SK-N-SH (cell line): ENCODE measurements at regions not wholly inside any gene's neighbourhood (a gene's known extent, or its start where the extent isn't known, plus 50 kb on each side); places are given as distances from the start of the nearest gene placed in this dataset.

ENCODE experiments used
- CTCF ChIA-PET: fragments of 300-600, 350-600 bp; formaldehyde crosslinking; extraction: SDS; loops from one replicate; lab custom pipeline; 2021; lab: Yijun Ruan, JAX
- POLR2A ChIA-PET: fragments of 350-600 bp; sonication (Branson Sonifier 250); formaldehyde crosslinking; extraction: SDS; loops from one replicate; lab custom pipeline; 2020; ENCODE audit warnings: antibody characterized with exemption, inconsistent platforms; lab: Yijun Ruan, JAX
- DNase-seq: peaks from one replicate; pipeline ENCODE4 v3.0.0; 2012
- H2AFZ ChIP-seq: fragments of 200-600 bp; sonication (generic); 2 replicates; pipeline ENCODE4 v1.8.1; 2016; ENCODE audit warnings: antibody characterized with exemption, mild to moderate bottlenecking, low read depth
- H3F3A ChIP-seq: fragments of 200-600 bp; sonication (generic); replicated peaks from 2 replicates; pipeline ENCODE3; 2016; ENCODE audit warnings: antibody characterized with exemption, mild to moderate bottlenecking; ENCODE audit not compliant: insufficient read depth
- H3K27ac ChIP-seq, 2 experiments: fragments of 200-500 bp in 1 of 2; fragments of 200-600 bp in 1 of 2; sonication (Bioruptor generic) in 1 of 2; sonication (generic), shearing (Covaris generic) in 1 of 2; 2 replicates each; pipeline versions ENCODE4 v1.5.1 to v1.6.1; 2014 to 2016; ENCODE audit warnings: low read depth in 2 of 2, inconsistent platforms in 1 of 2, low read length in 1 of 2, mild to moderate bottlenecking in 1 of 2, mixed read lengths in 1 of 2
- H3K27me3 ChIP-seq: fragments of 200-600 bp; sonication (generic), shearing (Covaris generic); 2 replicates; pipeline ENCODE4 v1.6.1; 2016; ENCODE audit warnings: mixed run types; ENCODE audit not compliant: insufficient read depth
- H3K36me3 ChIP-seq, 2 experiments: fragments of 200-500 bp in 1 of 2; fragments of 200-600 bp in 1 of 2; sonication (Bioruptor generic) in 1 of 2; sonication (generic) in 1 of 2; replicated peaks in 1 of 2; 2 replicates each; pipeline versions ENCODE3 to v1.5.1; 2014 to 2016; ENCODE audit warnings: low read length in 1 of 2, mild to moderate bottlenecking in 1 of 2; ENCODE audit not compliant: insufficient read depth in 2 of 2, control insufficient read depth in 1 of 2
- H3K4me1 ChIP-seq, 2 experiments: fragments of 200-500 bp in 1 of 2; fragments of 200-600 bp in 1 of 2; sonication (Bioruptor generic) in 1 of 2; sonication (generic), shearing (Covaris generic) in 1 of 2; 2 replicates each; pipeline versions ENCODE4 v1.5.1 to v1.6.1; 2014 to 2016; ENCODE audit warnings: low read depth in 1 of 2, low read length in 1 of 2, mixed run types in 1 of 2; ENCODE audit not compliant: insufficient read depth in 2 of 2, control insufficient read depth in 1 of 2
- H3K4me2 ChIP-seq: fragments of 200-600 bp; sonication (generic), shearing (Covaris generic); 2 replicates; pipeline ENCODE4 v1.6.1; 2017; ENCODE audit warnings: mixed run types
- H3K4me3 ChIP-seq, 2 experiments: fragments of 200-500 bp in 1 of 2; fragments of 200-600 bp in 1 of 2; sonication (Bioruptor generic) in 1 of 2; sonication (generic), shearing (Covaris generic) in 1 of 2; 2 replicates each; pipeline versions ENCODE4 v1.5.1 to v1.8.1; 2014 to 2016; ENCODE audit warnings: low read depth in 2 of 2, inconsistent platforms in 1 of 2, low read length in 1 of 2, mild to moderate bottlenecking in 1 of 2, mixed read lengths in 1 of 2, moderate library complexity in 1 of 2
- H3K79me2 ChIP-seq: fragments of 200-600 bp; sonication (generic); 2 replicates; pipeline ENCODE4 v1.8.1; 2017; ENCODE audit warnings: mild to moderate bottlenecking; ENCODE audit not compliant: insufficient read depth
- H3K9ac ChIP-seq: fragments of 200-600 bp; sonication (generic); 2 replicates; pipeline ENCODE4 v1.6.1; 2017; ENCODE audit warnings: mixed run types
- H3K9me2 ChIP-seq: fragments of 200-600 bp; sonication (generic); 2 replicates; pipeline ENCODE4 v1.6.1; 2017; ENCODE audit warnings: mixed run types
- H3K9me3 ChIP-seq: fragments of 200-600 bp; sonication (generic); 2 replicates; pipeline ENCODE4 v1.6.1; 2017; ENCODE audit warnings: mixed run types, mild to moderate bottlenecking, moderate library complexity
- H4K20me1 ChIP-seq: fragments of 200-600 bp; sonication (generic); 2 replicates; pipeline ENCODE4 v1.6.1; 2017; ENCODE audit warnings: mild to moderate bottlenecking, mixed run types; ENCODE audit not compliant: insufficient read depth
- ELF1 ChIP-seq: IDR thresholded peaks from 2 replicates; pipeline ENCODE4 v1.4.0; 2012
- EP300 ChIP-seq, 2 experiments: IDR thresholded peaks; 2 replicates each; pipeline versions ENCODE4 v1.4.0 to v1.6.1; 2012; ENCODE audit warnings: borderline replicate concordance in 1 of 2, low read depth in 1 of 2, low read length in 1 of 2
- EZH2phosphoT487 ChIP-seq: fragments of 200-600 bp; sonication (generic); IDR thresholded peaks from 2 replicates; pipeline ENCODE4 v1.6.1; 2017; ENCODE audit warnings: low read depth, mixed run types, mild to moderate bottlenecking, antibody characterized with exemption, moderate library complexity, borderline replicate concordance
- FOXJ3 ChIP-seq: sonication (generic); formaldehyde crosslinking; IDR thresholded peaks from 2 replicates; pipeline ENCODE4 v1.5.1; 2020; ENCODE audit warnings: mild to moderate bottlenecking, missing genetic modification reagents
- FOXM1 ChIP-seq: IDR thresholded peaks from 2 replicates; pipeline ENCODE4 v1.4.0; 2012; ENCODE audit warnings: low read depth, mild to moderate bottlenecking
- GABPA ChIP-seq: IDR thresholded peaks from 2 replicates; pipeline ENCODE4 v1.4.0; 2012; ENCODE audit warnings: low read depth, mild to moderate bottlenecking
- GATA2 ChIP-seq: sonication (generic); formaldehyde crosslinking; IDR thresholded peaks from 2 replicates; pipeline ENCODE4 v1.5.0; 2020; ENCODE audit warnings: mild to moderate bottlenecking, missing genetic modification reagents
- MXI1 ChIP-seq: IDR thresholded peaks from 2 replicates; pipeline ENCODE4 v1.6.1; 2012; ENCODE audit warnings: mild to moderate bottlenecking, low read depth, low read length, improper control_type of control experiment
- NFIC ChIP-seq: IDR thresholded peaks from 2 replicates; pipeline ENCODE4 v1.4.0; 2012; ENCODE audit warnings: borderline replicate concordance
- POLR2AphosphoS5 ChIP-seq: IDR thresholded peaks from 2 replicates; pipeline ENCODE4 v1.6.1; 2012; ENCODE audit warnings: low read depth, low read length
- RFX5 ChIP-seq: IDR thresholded peaks from 2 replicates; pipeline ENCODE4 v1.6.1; 2012; ENCODE audit warnings: mild to moderate bottlenecking, improper control_type of control experiment, low read length
- SIN3A ChIP-seq: IDR thresholded peaks from 2 replicates; pipeline ENCODE4 v1.6.1; 2012; ENCODE audit warnings: low read depth, mild to moderate bottlenecking, low read length, moderate library complexity, borderline replicate concordance
- SMC3 ChIP-seq: IDR thresholded peaks from 2 replicates; pipeline ENCODE4 v1.6.1; 2012; ENCODE audit warnings: low read depth, low read length, improper control_type of control experiment
- TCF12 ChIP-seq: IDR thresholded peaks from 2 replicates; pipeline ENCODE4 v1.4.0; 2012
- TEAD4 ChIP-seq: IDR thresholded peaks from 2 replicates; pipeline ENCODE4 v1.4.0; 2012; ENCODE audit warnings: mild to moderate bottlenecking, borderline replicate concordance; ENCODE audit not compliant: insufficient read depth
- WGBS: methylation state at CpG from one replicate; pipeline ENCODE4 v1.1.6; 2017; ENCODE audit warnings: low lambda C conversion rate; 5-methylcytosine and 5-hydroxymethylcytosine counted together
- TF ChIP-seq, protein P1 (sequence below): IDR thresholded peaks from 2 replicates; pipeline ENCODE4 v1.6.1; 2012; ENCODE audit warnings: mild to moderate bottlenecking, low read depth, low read length, moderate library complexity
- TF ChIP-seq, protein P2 (sequence below): IDR thresholded peaks from 2 replicates; pipeline ENCODE4; 2012
- TF ChIP-seq, protein P3 (sequence below): fragments of 200-600 bp; sonication (generic); IDR thresholded peaks from 2 replicates; pipeline ENCODE4 v1.6.1; 2017; ENCODE audit warnings: antibody characterized with exemption, mild to moderate bottlenecking, moderate library complexity
- TF ChIP-seq, protein P4 (sequence below): IDR thresholded peaks from 2 replicates; pipeline ENCODE4 v1.4.0; 2012; ENCODE audit warnings: low read depth
- TF ChIP-seq, protein P5 (sequence below): fragments of 150-350 bp; IDR thresholded peaks from 2 replicates; pipeline ENCODE4 v1.6.1; 2017; ENCODE audit warnings: antibody characterized with exemption, low read length, low read depth, borderline replicate concordance

DNA sequence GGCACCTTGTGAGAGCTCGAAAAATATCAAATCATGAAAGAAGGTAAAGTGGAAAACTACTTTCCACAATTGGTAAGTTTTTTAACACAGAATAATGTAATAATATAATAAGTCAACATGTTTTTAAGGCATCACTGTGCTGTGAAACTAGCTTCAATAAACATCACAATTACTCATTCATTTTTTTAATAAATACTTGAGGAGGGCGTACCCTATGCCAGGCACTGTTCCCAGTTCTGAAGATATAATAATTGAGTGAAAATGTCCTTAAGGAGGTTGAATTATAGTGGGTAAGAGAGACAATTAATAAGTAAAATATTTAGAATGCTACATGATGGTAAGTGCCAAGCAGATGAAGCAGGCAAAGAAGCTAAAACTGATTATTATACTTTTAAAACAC, 381.4 kb downstream of the ELAVL2 start (continued):
- TF ChIP-seq, protein P1, sequence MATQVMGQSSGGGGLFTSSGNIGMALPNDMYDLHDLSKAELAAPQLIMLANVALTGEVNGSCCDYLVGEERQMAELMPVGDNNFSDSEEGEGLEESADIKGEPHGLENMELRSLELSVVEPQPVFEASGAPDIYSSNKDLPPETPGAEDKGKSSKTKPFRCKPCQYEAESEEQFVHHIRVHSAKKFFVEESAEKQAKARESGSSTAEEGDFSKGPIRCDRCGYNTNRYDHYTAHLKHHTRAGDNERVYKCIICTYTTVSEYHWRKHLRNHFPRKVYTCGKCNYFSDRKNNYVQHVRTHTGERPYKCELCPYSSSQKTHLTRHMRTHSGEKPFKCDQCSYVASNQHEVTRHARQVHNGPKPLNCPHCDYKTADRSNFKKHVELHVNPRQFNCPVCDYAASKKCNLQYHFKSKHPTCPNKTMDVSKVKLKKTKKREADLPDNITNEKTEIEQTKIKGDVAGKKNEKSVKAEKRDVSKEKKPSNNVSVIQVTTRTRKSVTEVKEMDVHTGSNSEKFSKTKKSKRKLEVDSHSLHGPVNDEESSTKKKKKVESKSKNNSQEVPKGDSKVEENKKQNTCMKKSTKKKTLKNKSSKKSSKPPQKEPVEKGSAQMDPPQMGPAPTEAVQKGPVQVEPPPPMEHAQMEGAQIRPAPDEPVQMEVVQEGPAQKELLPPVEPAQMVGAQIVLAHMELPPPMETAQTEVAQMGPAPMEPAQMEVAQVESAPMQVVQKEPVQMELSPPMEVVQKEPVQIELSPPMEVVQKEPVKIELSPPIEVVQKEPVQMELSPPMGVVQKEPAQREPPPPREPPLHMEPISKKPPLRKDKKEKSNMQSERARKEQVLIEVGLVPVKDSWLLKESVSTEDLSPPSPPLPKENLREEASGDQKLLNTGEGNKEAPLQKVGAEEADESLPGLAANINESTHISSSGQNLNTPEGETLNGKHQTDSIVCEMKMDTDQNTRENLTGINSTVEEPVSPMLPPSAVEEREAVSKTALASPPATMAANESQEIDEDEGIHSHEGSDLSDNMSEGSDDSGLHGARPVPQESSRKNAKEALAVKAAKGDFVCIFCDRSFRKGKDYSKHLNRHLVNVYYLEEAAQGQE = no peak
- no peak for TF ChIP-seq TEAD4

DNA sequence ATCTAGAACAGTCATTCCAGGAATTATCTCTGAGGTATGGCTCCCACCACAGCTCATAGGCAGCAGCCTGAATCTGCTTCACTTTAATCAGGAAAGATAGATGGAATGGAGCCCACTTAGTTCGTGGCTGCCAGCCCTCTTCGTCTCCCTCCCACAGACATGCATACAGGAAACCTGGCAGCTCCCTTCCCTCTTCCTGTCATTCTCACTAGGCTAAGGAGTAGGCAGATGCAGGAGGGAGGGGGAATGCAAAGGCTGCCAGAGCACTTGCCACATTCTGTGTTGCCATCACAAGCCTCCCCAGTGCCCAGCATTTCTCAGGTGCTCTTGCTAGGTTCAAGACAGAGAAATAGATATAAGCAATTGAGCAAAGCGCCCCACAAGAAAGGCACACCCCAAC, 378.9 kb downstream of the ELAVL2 start:
- POLR2A ChIA-PET = no interaction called here
- 6% methylated on average over 3 of the region's 3 CpGs for WGBS
- H3K4me2 ChIP-seq = no peak overlapping the region

DNA sequence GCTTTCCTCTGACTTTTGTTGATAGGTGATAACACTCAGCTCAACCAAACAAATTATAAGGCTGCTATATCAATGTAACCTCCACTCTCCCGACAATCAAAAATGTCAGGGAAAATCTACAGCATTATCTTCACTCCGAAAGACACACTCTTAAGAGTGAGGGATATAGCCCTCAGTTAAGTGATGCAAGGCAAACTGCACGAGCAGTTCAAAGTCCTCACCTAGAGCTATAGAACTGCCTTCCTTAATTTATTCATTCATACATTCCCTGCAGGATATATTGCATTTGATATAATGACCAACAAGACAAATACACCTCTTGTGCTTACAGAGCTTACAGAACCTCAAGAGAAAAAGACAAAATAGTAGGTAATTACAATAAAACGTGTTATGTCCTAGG, 378.1 kb downstream of the ELAVL2 start:
- Histone ChIP-seq H3K4me1 (no peaks in the 10 kb centered on the region), H3K4me2 (no peak overlapping the region), H3K9me2 (no peaks in the 10 kb centered on the region), H3K27me3 (no peaks in the 10 kb centered on the region), H3K27ac (no peak overlapping the region), H3K9me3 (no peaks in the 10 kb centered on the region), H4K20me1 (no peaks in the 10 kb centered on the region), H3K79me2 (no peaks in the 10 kb centered on the region), H3K4me3 (no peak overlapping the region), H3K9ac (no peak overlapping the region), H3F3A (no peaks in the 10 kb centered on the region), H2AFZ (no peak overlapping the region), H3K36me3 (no peaks in the 10 kb centered on the region)
- ChIA-PET CTCF (no interaction called here), POLR2A (no interaction called here)
- DNase-seq = no peak
- 4% methylated on average over 4 of the region's 4 CpGs for WGBS
- TF ChIP-seq, protein P2, sequence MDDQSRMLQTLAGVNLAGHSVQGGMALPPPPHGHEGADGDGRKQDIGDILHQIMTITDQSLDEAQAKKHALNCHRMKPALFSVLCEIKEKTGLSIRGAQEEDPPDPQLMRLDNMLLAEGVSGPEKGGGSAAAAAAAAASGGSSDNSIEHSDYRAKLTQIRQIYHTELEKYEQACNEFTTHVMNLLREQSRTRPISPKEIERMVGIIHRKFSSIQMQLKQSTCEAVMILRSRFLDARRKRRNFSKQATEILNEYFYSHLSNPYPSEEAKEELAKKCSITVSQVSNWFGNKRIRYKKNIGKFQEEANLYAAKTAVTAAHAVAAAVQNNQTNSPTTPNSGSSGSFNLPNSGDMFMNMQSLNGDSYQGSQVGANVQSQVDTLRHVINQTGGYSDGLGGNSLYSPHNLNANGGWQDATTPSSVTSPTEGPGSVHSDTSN = no peak
- TF ChIP-seq EZH2phosphoT487 (no peak), RFX5 (no peak), TCF12 (no peak), GABPA (no peak), ELF1 (no peak), MXI1 (no peak), NFIC (no peak), FOXM1 (no peak)
- TF ChIP-seq, protein P3, sequence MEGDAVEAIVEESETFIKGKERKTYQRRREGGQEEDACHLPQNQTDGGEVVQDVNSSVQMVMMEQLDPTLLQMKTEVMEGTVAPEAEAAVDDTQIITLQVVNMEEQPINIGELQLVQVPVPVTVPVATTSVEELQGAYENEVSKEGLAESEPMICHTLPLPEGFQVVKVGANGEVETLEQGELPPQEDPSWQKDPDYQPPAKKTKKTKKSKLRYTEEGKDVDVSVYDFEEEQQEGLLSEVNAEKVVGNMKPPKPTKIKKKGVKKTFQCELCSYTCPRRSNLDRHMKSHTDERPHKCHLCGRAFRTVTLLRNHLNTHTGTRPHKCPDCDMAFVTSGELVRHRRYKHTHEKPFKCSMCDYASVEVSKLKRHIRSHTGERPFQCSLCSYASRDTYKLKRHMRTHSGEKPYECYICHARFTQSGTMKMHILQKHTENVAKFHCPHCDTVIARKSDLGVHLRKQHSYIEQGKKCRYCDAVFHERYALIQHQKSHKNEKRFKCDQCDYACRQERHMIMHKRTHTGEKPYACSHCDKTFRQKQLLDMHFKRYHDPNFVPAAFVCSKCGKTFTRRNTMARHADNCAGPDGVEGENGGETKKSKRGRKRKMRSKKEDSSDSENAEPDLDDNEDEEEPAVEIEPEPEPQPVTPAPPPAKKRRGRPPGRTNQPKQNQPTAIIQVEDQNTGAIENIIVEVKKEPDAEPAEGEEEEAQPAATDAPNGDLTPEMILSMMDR = no peak

More for the DNA sequence above, 378.9 kb downstream of the ELAVL2 start:
- H3K36me3 ChIP-seq = no peaks in the 10 kb centered on the region
- CTCF ChIA-PET = no interaction called here
- no peaks in the 10 kb centered on the region for H3K9me3 ChIP-seq
- H3K9me2 ChIP-seq = no peaks in the 10 kb centered on the region
- no peak overlapping the region for H3K9ac ChIP-seq
- H3K4me3 ChIP-seq = no peak overlapping the region
- no peak overlapping the region for H2AFZ ChIP-seq
- H3K4me1 ChIP-seq = no peaks in the 10 kb centered on the region
- no peaks in the 10 kb centered on the region for H3K27me3 ChIP-seq
- H3K79me2 ChIP-seq = no peaks in the 10 kb centered on the region
- H4K20me1 ChIP-seq = no peaks in the 10 kb centered on the region
- no peaks in the 10 kb centered on the region for H3F3A ChIP-seq
- no peak overlapping the region for H3K27ac ChIP-seq
- no peak for DNase-seq
- TF ChIP-seq, protein P4, sequence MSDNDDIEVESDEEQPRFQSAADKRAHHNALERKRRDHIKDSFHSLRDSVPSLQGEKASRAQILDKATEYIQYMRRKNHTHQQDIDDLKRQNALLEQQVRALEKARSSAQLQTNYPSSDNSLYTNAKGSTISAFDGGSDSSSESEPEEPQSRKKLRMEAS = no peak
- no peak for TF ChIP-seq POLR2AphosphoS5
- TF ChIP-seq, protein P5, sequence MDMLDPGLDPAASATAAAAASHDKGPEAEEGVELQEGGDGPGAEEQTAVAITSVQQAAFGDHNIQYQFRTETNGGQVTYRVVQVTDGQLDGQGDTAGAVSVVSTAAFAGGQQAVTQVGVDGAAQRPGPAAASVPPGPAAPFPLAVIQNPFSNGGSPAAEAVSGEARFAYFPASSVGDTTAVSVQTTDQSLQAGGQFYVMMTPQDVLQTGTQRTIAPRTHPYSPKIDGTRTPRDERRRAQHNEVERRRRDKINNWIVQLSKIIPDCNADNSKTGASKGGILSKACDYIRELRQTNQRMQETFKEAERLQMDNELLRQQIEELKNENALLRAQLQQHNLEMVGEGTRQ = no peak
- no peak for TF ChIP-seq EP300 (IDR thresholded peaks at IDR 0.05; ENCODE audit: borderline replicate concordance in 1 of 2, low read depth in 1 of 2, low read length in 1 of 2)
- no peak for TF ChIP-seq SMC3
- no peak for TF ChIP-seq SIN3A
- no peak for TF ChIP-seq GATA2 (CRISPR knock-in tag)
- no peak for TF ChIP-seq FOXJ3 (CRISPR knock-in tag)
